Epithelial cell of prostate (primary cell): ENCODE measurements at regions not wholly inside any gene's neighbourhood (a gene's known extent, or its start where the extent isn't known, plus 50 kb on each side); places are given as distances from the start of the nearest gene placed in this dataset.
"Not testable (repeated sequence)": the region's sequence is repeated elsewhere in the genome, so short reads cannot be mapped to it uniquely, and the experiment has no call there.

Experiments used
- DNase-seq: peaks from one replicate; pipeline ENCODE4 v3.0.0-alpha.2; 2011; ENCODE audit warnings: low read depth, low spot score
- H3K27ac ChIP-seq: fragments of 450-650 bp; 2 replicates; pipeline ENCODE4 v1.5.1; 2017; ENCODE audit warnings: mild to moderate bottlenecking

GRCh38 chr5:82489683-82490082 lies 211.5 kb upstream of the RPS23 start:
- H3K27ac ChIP-seq: no peak overlapping the region
- DNase-seq: no peak

GRCh38 chr5:82487131-82487530 lies 209.0 kb upstream of the RPS23 start:
- no peak for DNase-seq
- H3K27ac ChIP-seq: no peak overlapping the region

GRCh38 chr5:82480331-82480730 lies 202.2 kb upstream of the RPS23 start:
- DNase-seq: no peak
- H3K27ac ChIP-seq: no peak overlapping the region

GRCh38 chr5:82476155-82476554 lies 198.0 kb upstream of the RPS23 start:
- H3K27ac ChIP-seq: no peak overlapping the region
- no peak for DNase-seq

- DNase-seq: no peak
Measured at GRCh38 chr5:82473262-82473661, 195.1 kb upstream of the RPS23 start.

GRCh38 chr5:82470185-82470994 lies 192.2 kb upstream of the RPS23 start:
- H3K27ac ChIP-seq: no peak overlapping the region
- DNase-seq: no peak

More at GRCh38 chr5:82473262-82473661, 195.1 kb upstream of the RPS23 start:
- no peak overlapping the region for H3K27ac ChIP-seq

GRCh38 chr5:82466986-82467561 lies 188.9 kb upstream of the RPS23 start:
- H3K27ac ChIP-seq: no peak overlapping the region
- DNase-seq: no peak

- DNase-seq: no peak
- no peak overlapping the region for H3K27ac ChIP-seq
Measured at GRCh38 chr5:82465235-82465634, 187.1 kb upstream of the RPS23 start.

GRCh38 chr5:82459626-82460025 lies 181.5 kb upstream of the RPS23 start:
- no peak overlapping the region for H3K27ac ChIP-seq
- DNase-seq: no peak

- DNase-seq, H3K27ac ChIP-seq: not testable (repeated sequence)
Measured at GRCh38 chr5:82455317-82455716, 177.2 kb upstream of the RPS23 start.

GRCh38 chr5:82448374-82448773 lies 170.2 kb upstream of the RPS23 start:
- no peak for DNase-seq

GRCh38 chr5:82447913-82448312 lies 169.8 kb upstream of the RPS23 start:
- no peak for DNase-seq
- H3K27ac ChIP-seq: no peak overlapping the region

More at GRCh38 chr5:82448374-82448773, 170.2 kb upstream of the RPS23 start:
- no peak overlapping the region for H3K27ac ChIP-seq

GRCh38 chr5:82446809-82447208 lies 168.7 kb upstream of the RPS23 start:
- DNase-seq: no peak
- H3K27ac ChIP-seq: no peak overlapping the region

- H3K27ac ChIP-seq: no peak overlapping the region
- DNase-seq: no peak
Measured at GRCh38 chr5:82445726-82446335, 167.7 kb upstream of the RPS23 start.

GRCh38 chr5:82439750-82440445 lies 161.7 kb upstream of the RPS23 start:
- DNase-seq: no peak
- no peak overlapping the region for H3K27ac ChIP-seq

GRCh38 chr5:82437565-82437964 lies 159.4 kb upstream of the RPS23 start:
- not testable (repeated sequence) for DNase-seq, H3K27ac ChIP-seq

- H3K27ac ChIP-seq: no peak overlapping the region
- no peak for DNase-seq
Measured at GRCh38 chr5:82436291-82436690, 158.1 kb upstream of the RPS23 start.

- not testable (repeated sequence) for H3K27ac ChIP-seq, DNase-seq
Measured at GRCh38 chr5:82434696-82435660, 156.8 kb upstream of the RPS23 start.

GRCh38 chr5:82426464-82427154 lies 148.5 kb upstream of the RPS23 start:
- no peak for DNase-seq
- no peak overlapping the region for H3K27ac ChIP-seq
